ENCODE measurements at regions not wholly inside any gene's neighbourhood (a gene's known extent, or its start where the extent isn't known, plus 50 kb on each side); places are given as distances from the start of the nearest gene placed in this dataset.

GRCh38 chr12:21713133-21713532 is 55.5 kb upstream of the LDHB start:
- intact Hi-C loops (cut with micrococcal nuclease; ENCODE audit: unreplicated experiment): no loop called here
- Histone ChIP-seq H3K9me3 (ENCODE audit: low read depth, low read length, poor library complexity, severe bottlenecking) (no peaks in the 10 kb centered on the region), H3K27ac (ENCODE audit: low read depth, low read length, poor library complexity, severe bottlenecking) (no peak overlapping the region), H3K27me3 (replicated peaks; ENCODE audit: insufficient read depth, low read depth, low read length, poor library complexity) (peaks cover 78% of the 10 kb centered on the region), H3K4me1 (ENCODE audit: insufficient read depth, low read length, poor library complexity, severe bottlenecking) (peaks cover 13% of the 10 kb centered on the region), H3K4me3 (ENCODE audit: low read depth, low read length, poor library complexity, severe bottlenecking) (no peak overlapping the region), H3K36me3 (ENCODE audit: insufficient read depth, low read length, poor library complexity, severe bottlenecking) (no peaks in the 10 kb centered on the region)
- TF ChIP-seq EZH2 (IDR thresholded peaks at IDR 0.05; ENCODE audit: borderline replicate concordance, low read depth, low read length, poor library complexity, severe bottlenecking) (no peak), CTCF (conservative IDR thresholded peaks at IDR 0.05; ENCODE audit: low read depth, low read length) (no peak)
- DNase-seq (ENCODE audit: low spot score): no peak
- ChIA-PET CTCF (no interaction called here), POLR2A (ENCODE audit: low non-redundant PET) (no interaction called here)
- no TSS peak for BruUV-seq (replicated peaks)

GRCh38 chr12:21710958-21711775 is 53.5 kb upstream of the LDHB start:
- Histone ChIP-seq H3K9me3 (ENCODE audit: low read depth, low read length, poor library complexity, severe bottlenecking) (no peaks in the 10 kb centered on the region), H3K4me3 (ENCODE audit: low read depth, low read length, poor library complexity, severe bottlenecking) (no peak overlapping the region), H3K27ac (ENCODE audit: low read depth, low read length, poor library complexity, severe bottlenecking) (no peak overlapping the region), H3K36me3 (ENCODE audit: insufficient read depth, low read length, poor library complexity, severe bottlenecking) (no peaks in the 10 kb centered on the region), H3K4me1 (ENCODE audit: insufficient read depth, low read length, poor library complexity, severe bottlenecking) (no peaks in the 10 kb centered on the region), H3K27me3 (replicated peaks; ENCODE audit: insufficient read depth, low read depth, low read length, poor library complexity) (peaks cover 89% of the 10 kb centered on the region)
- intact Hi-C loops (cut with micrococcal nuclease; ENCODE audit: unreplicated experiment): no loop called here
- no peak for DNase-seq (ENCODE audit: low spot score)
- ChIA-PET CTCF (no interaction called here), POLR2A (ENCODE audit: low non-redundant PET) (no interaction called here)
- no TSS peak for BruUV-seq (replicated peaks)
- TF ChIP-seq CTCF (conservative IDR thresholded peaks at IDR 0.05; ENCODE audit: low read depth, low read length) (no peak), EZH2 (IDR thresholded peaks at IDR 0.05; ENCODE audit: borderline replicate concordance, low read depth, low read length, poor library complexity, severe bottlenecking) (no peak)
